HG03097 (cell line): ENCODE measurements at regions not wholly inside any gene's neighbourhood (a gene's known extent, or its start where the extent isn't known, plus 50 kb on each side); places are given as distances from the start of the nearest gene placed in this dataset.

Experiments used
- ATAC-seq: cut with Tn5 transposase; IDR thresholded peaks from one replicate; pipeline ENCODE4 v1.9.1; 2021; ENCODE audit not compliant: unreplicated experiment, low FRiP score

DNA sequence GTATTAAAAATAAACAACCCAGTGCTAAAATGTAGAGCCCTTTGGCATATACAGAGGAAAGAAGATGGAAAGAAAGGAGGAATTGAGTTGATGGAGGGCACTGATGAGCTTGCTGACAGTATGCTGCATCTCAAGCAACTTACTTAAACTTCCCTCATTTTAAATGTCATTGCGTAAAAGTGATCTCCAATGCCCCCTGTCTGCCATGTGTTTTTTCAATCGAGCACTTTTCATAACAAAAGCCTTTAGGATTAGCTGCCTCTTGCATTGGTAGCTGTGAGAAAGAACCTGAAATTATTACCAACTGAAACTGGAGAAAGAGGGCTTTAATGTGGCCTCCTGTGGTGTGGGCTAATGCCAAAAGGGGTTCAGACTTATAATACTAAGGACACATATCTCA, 541.6 kb downstream of the SUCLA2 start:
- ATAC-seq, result no peak

DNA sequence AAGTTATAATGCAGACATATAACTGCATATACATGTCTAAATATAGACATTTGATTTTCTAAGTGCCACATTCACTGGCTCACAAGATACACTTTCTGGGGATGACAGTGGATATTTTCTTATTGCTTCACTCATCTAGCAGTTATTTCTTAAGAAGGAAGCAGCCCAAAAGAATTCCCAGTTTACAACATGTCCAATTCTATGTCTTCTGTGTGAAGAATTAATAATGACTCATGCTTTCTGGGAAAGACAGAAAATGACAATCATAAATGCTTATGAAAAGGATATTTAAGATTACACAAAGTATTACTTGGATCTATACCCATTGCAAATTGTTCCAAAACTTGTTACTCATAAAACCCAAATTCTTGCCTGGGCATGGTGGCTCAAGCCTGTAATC, 543.4 kb downstream of the SUCLA2 start:
- ATAC-seq, result no peak

DNA sequence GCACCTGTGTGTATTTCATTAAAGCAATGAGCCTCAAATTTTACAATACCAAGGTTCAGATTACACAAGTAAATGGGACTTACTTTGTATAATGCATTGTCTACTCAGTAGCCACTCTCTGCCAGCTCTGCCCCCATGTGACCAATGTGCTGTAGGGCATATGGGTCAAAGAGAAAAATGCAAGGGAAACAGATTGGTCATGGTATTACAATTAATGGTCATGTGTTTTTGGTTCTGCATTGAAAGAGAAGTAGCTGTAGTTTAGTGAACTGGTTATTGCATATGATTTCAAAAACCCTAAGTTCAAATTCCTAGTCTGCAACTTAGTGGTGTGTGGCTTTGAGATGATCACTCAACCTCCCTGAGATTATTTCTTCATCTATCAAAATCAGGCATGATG, 545.4 kb downstream of the SUCLA2 start:
- no peak for ATAC-seq

DNA sequence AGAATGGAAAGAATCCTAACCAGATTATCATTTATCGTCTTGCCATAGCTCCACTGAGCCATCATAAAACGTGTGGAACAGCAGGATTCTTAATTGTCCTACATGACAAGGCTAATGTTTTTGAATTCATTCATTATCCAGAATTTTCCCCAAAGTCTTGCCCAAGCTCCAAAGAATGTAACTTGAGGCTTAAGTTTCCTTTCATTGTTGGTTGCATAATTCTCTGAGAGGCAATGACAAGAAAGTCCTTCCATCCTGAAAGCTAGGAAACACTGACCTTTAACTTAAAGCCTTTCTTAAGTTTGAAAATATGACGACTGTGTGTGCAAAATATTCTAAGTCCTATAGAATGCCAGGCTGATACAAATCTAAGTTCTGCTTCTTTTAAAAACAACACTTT, 546.1 kb downstream of the SUCLA2 start:
- no peak for ATAC-seq

DNA sequence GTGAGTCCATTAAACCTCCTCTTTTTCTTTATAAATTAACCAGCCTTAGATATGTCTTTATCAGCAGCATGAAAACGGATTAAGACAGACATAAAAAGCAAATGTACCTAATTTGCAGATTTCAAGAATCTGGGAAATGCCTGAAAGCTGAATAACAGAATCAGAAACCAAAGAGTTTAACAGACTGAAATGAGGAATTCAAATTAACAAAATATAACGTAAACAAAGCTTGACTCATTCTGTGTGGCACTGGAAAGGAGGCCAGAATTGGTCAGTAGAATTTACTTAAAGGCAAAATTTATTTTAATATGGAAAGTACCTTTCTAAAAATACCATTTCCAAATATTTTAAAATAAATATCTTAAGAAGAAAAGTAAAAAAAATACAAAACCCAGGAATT, 540.6 kb upstream of the HTR2A start:
- ATAC-seq, result no peak

DNA sequence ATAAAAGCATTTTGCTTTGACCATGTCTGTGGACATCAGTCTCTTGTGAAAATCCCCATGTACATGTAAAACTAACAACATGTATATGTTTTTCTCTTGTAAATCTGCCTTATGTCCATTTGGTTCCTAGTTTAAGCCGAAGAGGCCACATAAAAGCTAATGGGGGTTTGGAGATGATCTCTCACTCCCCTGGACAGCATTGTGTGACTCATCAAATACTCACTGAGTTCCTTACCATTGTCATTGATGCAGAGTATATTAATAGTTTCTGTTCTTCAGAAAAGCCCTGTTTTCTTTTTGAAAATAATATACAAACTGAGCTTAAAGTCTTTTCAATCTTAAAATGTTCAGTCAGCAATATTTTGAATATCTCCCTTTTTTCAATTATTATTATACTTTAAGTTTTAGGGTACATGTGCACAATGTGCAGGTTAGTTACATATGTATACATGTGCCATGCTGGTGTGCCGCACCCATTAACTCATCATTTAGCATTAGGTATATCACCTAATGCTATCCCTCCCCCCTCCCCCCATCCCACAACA, 536.7 kb upstream of the HTR2A start:
- ATAC-seq, result no peak

DNA sequence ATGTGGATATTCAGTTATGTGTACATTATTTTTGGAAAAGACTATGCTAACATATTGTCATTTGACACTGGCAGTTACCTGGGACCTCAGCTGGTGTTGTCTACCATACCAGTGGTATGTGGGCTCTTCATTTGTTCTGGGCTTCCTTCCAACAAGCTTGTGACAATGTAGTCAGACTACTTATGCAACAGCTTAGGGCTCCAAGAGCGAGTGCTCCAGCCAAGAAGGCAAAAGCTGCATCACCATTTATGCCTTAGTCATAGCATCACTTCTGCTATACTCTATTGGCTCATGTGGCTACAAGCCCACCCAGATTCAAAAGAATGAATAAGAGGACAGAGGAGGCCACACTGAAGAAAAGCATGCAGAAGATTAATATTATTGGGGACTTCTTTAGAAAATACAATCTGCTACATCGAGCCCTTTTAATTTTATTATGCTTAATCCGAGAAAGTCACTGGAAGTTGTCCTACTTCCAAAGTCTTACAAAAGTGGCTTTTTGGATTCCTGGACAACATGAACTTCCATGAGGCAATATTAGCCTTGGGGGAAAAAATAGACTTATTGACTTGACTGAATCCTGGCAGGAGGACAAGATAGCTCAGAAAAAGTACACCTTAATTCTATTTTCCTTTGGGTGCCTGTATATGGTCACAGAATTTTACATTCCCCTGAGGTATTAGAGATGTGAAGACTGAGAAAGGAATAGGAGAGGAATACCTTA, 529.4 kb upstream of the HTR2A start:
- no peak for ATAC-seq

DNA sequence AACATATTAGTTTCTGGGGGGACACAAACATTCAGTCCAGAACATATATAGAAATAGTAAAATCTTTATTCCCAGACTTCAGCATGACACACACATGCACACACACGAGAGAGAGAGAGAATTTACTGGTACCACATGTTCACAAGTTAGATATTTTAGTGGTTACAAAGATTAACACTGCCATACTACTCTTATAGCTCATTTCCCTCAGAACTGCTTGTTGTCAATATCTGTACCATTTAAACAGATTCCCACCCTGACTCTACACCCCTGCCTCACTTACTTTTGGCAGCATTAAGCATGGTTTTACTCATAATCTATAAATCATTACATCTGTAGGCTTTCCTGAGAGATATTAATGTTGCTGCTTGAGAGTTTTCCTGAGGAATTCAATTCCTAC, 524.7 kb upstream of the HTR2A start:
- no peak for ATAC-seq

DNA sequence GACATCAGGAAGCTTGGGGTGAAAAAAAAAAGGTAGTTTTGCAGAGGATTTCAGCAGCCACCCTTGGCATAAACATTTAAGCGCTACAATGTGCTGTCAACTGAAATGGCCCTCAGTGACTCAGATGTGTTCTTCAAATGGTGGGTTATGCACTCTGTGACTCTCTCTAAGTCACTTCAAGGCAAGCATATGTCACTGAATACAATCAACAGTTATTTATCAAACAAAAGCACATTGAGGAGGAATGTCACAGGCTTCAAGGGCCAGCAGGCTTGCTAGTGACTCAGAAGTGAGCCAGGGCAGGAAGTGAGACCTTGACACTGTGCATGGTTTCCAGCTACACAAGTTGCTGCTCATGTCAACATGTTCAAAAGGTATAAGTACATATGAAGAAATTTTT, 523.7 kb upstream of the HTR2A start:
- ATAC-seq, result no peak

DNA sequence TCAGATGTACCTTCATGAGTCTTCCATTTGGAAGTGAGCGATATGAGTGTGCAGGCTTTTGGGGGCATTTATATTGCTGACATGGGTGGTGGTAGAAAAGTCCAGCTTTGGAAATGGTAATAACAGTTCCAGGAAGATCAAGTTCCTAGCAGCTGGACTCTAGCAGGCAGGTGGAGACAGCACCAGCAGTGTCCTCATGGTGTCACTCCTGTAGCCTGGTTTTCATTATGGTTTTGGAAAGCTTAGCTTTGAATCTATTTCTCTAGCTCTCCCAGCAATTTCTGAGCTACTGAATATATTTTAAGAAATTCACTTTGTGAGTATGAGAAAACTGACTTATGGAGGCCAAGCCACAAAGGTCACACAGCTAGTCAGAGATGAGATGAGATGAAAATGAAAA, 523.2 kb upstream of the HTR2A start:
- ATAC-seq, result no peak

DNA sequence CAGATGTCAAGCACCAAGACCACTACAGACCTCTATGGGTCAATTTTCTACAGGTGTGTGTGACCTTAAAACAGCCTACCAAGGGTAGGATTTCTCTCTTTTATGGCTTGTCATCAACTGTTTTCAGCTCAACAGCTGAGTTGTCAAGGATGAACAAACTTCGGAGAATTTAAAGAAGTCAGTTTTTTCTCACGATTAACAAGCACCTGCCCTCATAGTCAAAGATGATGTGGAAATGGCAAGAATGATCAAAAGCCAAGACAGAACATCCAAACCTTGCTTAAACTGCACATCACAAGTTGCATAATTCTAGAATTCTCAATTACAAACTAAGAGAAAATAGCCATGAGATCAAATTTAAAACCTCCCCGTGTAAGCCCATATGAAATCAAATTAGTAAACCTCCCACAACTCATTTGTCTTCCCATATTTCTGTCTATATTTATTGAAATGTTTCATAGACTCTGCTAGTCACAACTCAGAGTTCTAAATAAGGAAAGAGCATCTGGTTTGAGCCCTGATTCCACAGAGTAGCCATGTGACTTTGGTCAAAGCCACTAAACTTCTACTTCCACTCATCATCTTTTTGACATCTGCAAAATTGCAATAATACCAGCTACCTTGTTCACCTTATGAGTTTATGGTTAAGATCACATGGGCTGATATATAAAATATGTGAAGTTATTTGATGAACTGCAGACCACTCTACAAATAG, 521.5 kb upstream of the HTR2A start:
- no peak for ATAC-seq

DNA sequence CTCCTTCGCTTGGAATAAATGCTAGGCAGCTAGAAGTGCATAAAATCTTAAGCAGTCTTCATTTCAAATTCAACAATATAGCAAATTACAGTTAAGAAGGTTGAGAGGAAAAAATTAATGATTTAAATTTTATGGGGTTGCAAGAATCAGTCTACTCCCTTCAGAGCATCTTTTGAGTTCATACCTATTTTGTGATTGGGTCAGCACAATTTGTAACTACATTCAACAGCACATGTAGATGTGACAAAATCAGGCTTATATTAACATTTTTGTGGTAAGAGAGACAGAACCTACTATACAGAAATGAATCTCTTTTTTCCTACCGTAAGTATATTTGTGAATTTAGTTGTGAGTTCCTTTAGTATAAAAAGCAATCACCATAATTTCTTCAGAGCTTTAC, 520.6 kb upstream of the HTR2A start:
- ATAC-seq, result no peak

DNA sequence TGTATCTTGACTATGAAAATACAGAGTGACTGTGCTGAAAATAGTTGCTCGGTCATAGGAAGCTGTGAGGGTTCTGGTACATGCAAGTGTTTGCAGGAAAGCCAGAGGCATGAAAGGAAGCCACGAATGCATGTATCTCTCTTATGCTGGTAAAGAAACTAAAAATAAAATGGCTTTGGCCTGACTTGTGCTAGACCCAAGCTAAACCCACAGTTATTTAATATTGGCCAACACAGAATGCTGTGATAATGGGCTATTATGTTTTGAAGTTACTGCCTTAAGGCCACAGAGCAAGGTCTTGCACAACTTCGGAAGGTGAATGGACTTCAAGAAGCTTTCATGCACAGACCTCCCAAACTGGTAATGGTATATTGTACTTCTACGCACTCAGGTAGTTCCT, 518.2 kb upstream of the HTR2A start:
- ATAC-seq, result no peak

DNA sequence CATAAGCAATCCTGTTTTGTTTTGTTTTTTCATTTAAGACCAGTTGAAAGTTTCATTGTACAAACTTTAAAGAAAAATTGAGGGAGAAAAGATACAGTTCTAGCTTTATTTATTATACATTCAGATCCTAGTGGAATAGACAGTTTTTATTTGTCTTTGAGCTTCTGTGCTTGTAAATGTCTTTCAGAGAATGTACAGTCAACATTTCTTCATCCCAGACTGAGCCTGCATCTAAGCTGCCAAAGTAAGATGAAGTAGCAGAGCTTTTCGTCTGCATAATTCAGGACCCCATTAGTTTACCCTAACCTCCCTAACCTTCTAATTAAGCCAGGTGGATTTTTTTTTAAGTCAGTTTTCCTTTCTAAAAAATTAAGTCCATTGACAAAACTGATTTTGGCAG, 516.7 kb upstream of the HTR2A start:
- no peak for ATAC-seq

DNA sequence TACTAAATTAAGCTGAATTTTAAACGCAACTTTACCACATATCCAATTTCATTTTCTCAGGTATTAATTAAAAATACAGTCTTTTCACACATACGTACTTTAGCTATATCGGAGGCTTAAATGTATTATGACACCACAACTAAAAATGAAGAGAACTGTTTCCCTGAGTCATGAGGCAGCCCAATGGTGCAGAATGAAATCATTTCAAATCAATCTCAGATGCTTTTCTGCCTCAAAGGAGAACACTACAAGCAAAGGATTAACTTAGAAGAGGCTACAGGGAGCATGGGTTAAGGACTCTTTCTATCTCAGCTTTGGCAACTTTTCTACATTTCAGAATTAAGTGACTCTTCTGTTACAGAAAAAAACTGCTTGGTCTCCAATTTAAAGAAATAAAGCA, 516.3 kb upstream of the HTR2A start:
- no peak for ATAC-seq

DNA sequence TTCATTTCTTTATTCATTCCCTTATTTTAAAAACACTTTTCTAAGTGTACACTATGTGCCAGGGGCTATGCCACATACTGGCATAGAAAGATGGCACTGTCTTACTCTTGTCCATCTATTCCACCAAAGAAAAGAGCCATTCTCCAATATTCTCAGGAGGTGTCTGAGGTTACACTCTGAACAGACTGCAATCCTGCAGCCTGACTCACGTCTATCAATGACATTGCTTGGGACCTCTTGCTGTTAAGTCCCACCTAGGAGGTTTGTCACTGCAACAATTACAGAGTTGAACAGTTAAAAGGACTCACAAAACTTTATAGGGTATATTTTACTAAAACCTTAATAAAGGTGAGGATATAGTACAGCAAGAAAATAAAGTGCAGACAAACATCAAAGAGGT, 512.9 kb upstream of the HTR2A start:
- ATAC-seq, result no peak

DNA sequence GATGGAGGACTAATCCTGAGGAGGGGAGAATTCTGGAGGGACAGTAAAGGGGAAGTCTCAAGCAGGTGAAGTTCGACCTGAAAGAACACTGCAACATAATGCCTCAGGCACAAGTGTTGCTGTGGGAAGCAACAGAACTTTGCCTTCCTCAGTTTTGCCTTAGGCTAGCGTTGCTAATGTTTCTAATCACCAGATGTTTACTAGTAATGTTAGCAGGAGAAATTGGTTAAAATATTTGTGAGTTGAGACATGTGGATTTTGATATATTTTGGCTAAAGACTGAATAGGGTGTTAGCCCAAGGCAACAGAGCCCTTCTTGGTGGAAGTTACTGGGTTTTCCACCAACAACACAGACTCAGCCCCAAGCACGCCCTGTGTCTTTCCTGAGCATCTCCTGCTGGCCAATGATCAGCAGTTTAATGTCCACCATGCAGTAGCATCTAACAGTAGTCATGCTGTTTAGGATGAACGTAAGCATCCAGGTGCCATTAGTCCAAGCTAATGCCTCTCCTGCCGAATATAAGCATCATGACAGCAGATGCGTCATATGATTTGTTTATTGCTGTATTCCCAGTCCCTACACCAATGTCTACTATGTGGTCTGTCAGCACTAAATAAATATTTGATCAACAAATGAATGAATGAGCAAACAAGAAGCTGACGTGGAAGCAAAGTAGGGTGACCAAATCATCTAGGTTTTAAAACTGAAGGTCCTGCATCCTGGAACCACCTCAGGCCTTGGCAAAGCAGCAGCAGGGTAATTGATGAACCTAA, 511.9 kb upstream of the HTR2A start:
- no peak for ATAC-seq

DNA sequence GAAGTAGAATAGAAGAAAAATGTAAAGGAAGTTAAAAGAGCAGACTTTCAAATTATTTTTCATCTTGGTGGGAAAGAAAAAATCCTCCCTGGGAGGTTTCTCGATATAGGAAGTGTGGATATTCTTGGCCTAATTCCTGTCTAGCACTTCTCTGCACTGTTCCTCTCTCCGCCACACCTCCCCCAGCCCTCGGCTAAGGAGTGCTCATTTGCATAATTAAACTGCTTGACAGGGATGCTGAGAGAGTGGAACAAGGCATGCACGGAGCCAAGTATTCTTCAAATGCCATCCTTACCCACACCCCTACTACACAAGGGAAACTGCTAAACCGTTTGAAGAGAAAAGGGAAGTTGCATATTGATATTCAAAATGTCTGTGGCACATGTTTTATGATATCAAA, 511.0 kb upstream of the HTR2A start:
- ATAC-seq, result no peak

DNA sequence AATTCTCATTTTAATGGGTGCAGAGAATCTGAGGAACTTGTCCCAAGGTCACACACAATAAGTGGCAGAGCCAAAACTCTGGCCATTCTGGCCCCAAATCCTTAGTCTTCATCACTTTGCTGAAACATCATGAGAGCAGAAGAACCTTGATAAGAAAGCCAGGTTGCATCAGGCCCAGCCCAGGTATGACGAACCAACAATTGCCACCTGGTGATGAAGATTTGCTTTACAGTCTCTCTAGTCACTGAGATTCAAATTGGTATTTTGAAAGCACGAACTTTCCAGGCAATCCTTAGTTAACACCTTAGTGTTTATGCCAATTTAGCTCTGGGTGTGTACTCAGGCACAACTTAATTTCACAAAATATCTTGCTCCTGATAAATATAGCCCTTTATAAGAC, 502.7 kb upstream of the HTR2A start:
- no peak for ATAC-seq

DNA sequence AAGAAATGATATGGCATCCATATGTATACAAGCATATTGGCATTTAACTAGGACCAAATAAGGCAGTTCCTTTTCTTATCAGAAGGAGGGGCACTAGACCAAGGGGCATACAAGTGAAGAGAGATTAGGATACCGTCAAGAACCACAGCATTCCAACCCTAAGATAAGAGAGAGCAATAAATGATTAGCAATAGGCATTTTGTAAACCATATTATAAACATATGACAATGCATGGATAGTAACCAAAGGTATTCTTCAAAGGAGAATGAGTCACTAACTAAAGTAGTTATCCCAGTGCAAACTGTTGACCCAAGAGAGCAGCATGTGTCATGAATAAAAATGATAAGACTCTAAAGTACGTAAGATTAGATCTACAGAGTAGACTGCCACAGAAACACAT, 500.9 kb upstream of the HTR2A start:
- no peak for ATAC-seq

DNA sequence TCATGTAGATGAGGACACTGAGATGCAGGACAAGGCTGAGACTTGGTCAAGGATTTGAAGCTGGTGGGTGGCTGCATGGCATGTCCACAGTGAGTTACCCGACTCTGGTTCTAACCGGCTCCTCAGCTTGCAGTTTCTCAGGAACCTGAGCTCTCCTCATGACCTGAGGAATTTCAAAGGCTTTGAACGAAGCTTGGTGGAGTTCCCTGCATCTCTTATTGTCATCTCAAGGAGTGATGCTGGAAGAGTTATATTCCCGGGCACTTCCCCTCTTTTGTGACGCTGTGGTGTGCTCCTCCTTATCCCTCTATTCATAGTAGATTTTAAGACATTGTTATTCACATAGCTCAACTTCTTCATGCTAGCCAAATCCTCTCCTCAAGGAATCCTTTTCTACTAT, 500.1 kb upstream of the HTR2A start:
- ATAC-seq, result no peak

DNA sequence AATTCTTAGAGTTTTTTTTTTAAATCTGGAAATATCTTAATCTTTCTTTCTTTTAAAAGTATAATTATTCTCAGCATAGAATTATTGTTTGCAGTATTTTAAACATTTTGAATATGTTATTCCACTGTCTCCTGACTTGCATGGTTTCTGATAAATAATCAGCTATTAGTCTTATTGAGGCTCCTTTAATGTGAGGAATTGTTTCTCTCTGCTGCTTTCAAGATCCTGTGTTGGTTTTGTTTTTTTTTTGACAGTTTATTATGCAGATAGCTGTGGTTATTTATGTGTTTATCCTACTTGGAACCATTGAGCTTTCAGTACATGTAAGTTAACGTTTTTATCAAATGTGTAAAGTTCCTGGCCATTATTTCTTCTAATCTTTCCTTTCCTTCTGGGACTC, 477.9 kb upstream of the HTR2A start:
- no peak for ATAC-seq
